ENCODE measurements at regions not wholly inside any gene's neighbourhood (a gene's known extent, or its start where the extent isn't known, plus 50 kb on each side); places are given as distances from the start of the nearest gene placed in this dataset.
"Not testable (repeated sequence)": the region's sequence is repeated elsewhere in the genome, so short reads cannot be mapped to it uniquely, and the experiment has no call there.

DNA sequence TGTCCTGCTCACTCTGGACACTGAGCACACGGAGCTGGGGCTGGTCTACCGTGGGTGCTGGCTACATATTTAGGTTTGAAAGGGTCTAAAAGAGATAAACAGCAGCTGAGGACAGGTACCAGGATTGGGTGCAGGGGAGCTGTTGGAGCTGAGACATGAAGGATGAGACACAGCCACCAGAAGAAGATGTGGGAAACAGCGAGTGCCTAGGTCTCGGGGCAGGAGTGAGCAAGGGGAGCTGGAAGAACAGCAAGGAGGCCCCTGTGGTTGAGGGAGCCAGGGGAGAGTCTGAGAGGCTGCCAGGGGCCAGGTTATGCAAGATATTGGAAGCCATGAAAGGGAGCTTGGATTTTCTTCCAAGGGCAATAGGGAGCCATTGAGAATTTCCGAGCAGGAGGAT is 434.0 kb upstream of the SULF2 start:
- Histone ChIP-seq H3K79me2 (ENCODE audit: insufficient read depth, low read length) (no peaks in the 10 kb centered on the region), H4K20me1 (ENCODE audit: insufficient read depth, low read length) (no peaks in the 10 kb centered on the region), H3K4me3 (ENCODE audit: insufficient read depth, low read length) (no peak overlapping the region), H2AFZ (ENCODE audit: low read length) (no peak overlapping the region), H3K4me1 (ENCODE audit: insufficient read depth, low read length) (no peaks in the 10 kb centered on the region), H3K27me3 (ENCODE audit: insufficient read depth, low read length) (peaks cover 14% of the 10 kb centered on the region), H3K27ac (ENCODE audit: low read depth, low read length) (no peak overlapping the region), H3K9me3 (ENCODE audit: low read depth, low read length) (no peaks in the 10 kb centered on the region), H3K36me3 (ENCODE audit: insufficient read depth, low read length) (no peaks in the 10 kb centered on the region), H3K4me2 (ENCODE audit: insufficient read depth, low read length) (no peak overlapping the region)
- DNase-seq (ENCODE audit: insufficient read length, low spot score, missing footprints), result no peak
- TF ChIP-seq CTCF (IDR thresholded peaks at IDR 0.05; ENCODE audit: extremely low read depth, low read depth, low read length), result no peak

GRCh38 chr20:48217190-48217589 is 431.9 kb upstream of the SULF2 start:
- DNase-seq (ENCODE audit: insufficient read length, low spot score, missing footprints), result no peak
- Histone ChIP-seq H3K27ac (ENCODE audit: low read depth, low read length) (no peak overlapping the region), H3K36me3 (ENCODE audit: insufficient read depth, low read length) (no peaks in the 10 kb centered on the region), H3K4me2 (ENCODE audit: insufficient read depth, low read length) (no peak overlapping the region), H3K79me2 (ENCODE audit: insufficient read depth, low read length) (no peaks in the 10 kb centered on the region), H3K4me3 (ENCODE audit: insufficient read depth, low read length) (no peak overlapping the region), H2AFZ (ENCODE audit: low read length) (no peak overlapping the region), H3K27me3 (ENCODE audit: insufficient read depth, low read length) (peaks cover 8% of the 10 kb centered on the region), H4K20me1 (ENCODE audit: insufficient read depth, low read length) (no peaks in the 10 kb centered on the region), H3K4me1 (ENCODE audit: insufficient read depth, low read length) (no peaks in the 10 kb centered on the region), H3K9me3 (ENCODE audit: low read depth, low read length) (no peaks in the 10 kb centered on the region)
- no peak for TF ChIP-seq CTCF (IDR thresholded peaks at IDR 0.05; ENCODE audit: extremely low read depth, low read depth, low read length)

DNA sequence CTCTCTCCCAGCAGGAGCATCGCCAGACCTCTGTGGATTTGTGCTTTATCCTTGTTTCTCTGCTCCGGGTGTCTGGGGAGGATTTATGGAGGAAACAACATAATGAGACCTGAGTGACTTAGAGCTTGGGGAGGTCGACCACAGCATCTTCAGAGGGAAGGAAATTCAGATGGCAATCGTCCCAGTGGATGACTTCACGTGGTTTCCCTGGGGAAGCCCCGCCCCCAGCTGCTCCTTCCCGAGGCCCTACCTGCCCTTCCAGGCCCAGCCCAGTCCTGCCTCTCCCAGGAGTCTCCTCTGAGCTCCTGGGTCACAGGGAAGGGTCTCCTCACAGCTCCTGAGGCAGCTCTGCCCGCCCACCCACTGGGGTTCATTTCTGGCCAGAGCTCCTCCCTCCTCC is 430.3 kb upstream of the SULF2 start:
- H3K36me3 ChIP-seq (ENCODE audit: insufficient read depth, low read length), result no peaks in the 10 kb centered on the region
- H3K79me2 ChIP-seq (ENCODE audit: insufficient read depth, low read length), result no peaks in the 10 kb centered on the region
- no peak for DNase-seq (ENCODE audit: insufficient read length, low spot score, missing footprints)
- H3K27me3 ChIP-seq (ENCODE audit: insufficient read depth, low read length), result peaks cover 8% of the 10 kb centered on the region
- no peak overlapping the region for H3K27ac ChIP-seq (ENCODE audit: low read depth, low read length)
- H3K4me3 ChIP-seq (ENCODE audit: insufficient read depth, low read length), result no peak overlapping the region
- no peak overlapping the region for H2AFZ ChIP-seq (ENCODE audit: low read length)
- no peak overlapping the region for H3K4me2 ChIP-seq (ENCODE audit: insufficient read depth, low read length)
- H3K4me1 ChIP-seq (ENCODE audit: insufficient read depth, low read length), result no peaks in the 10 kb centered on the region
- no peak for TF ChIP-seq CTCF (IDR thresholded peaks at IDR 0.05; ENCODE audit: extremely low read depth, low read depth, low read length)
- H3K9me3 ChIP-seq (ENCODE audit: low read depth, low read length), result no peaks in the 10 kb centered on the region
- no peaks in the 10 kb centered on the region for H4K20me1 ChIP-seq (ENCODE audit: insufficient read depth, low read length)

GRCh38 chr20:48214601-48215000 is 429.3 kb upstream of the SULF2 start:
- Histone ChIP-seq H3K36me3 (ENCODE audit: insufficient read depth, low read length) (no peaks in the 10 kb centered on the region), H3K27ac (ENCODE audit: low read depth, low read length) (no peak overlapping the region), H3K27me3 (ENCODE audit: insufficient read depth, low read length) (peaks cover 4% of the 10 kb centered on the region), H3K4me3 (ENCODE audit: insufficient read depth, low read length) (no peak overlapping the region), H3K4me2 (ENCODE audit: insufficient read depth, low read length) (no peak overlapping the region), H4K20me1 (ENCODE audit: insufficient read depth, low read length) (no peaks in the 10 kb centered on the region), H3K9me3 (ENCODE audit: low read depth, low read length) (no peaks in the 10 kb centered on the region), H3K79me2 (ENCODE audit: insufficient read depth, low read length) (no peaks in the 10 kb centered on the region), H2AFZ (ENCODE audit: low read length) (no peak overlapping the region), H3K4me1 (ENCODE audit: insufficient read depth, low read length) (no peaks in the 10 kb centered on the region)
- DNase-seq (ENCODE audit: insufficient read length, low spot score, missing footprints), result no peak
- TF ChIP-seq CTCF (IDR thresholded peaks at IDR 0.05; ENCODE audit: extremely low read depth, low read depth, low read length), result no peak

DNA sequence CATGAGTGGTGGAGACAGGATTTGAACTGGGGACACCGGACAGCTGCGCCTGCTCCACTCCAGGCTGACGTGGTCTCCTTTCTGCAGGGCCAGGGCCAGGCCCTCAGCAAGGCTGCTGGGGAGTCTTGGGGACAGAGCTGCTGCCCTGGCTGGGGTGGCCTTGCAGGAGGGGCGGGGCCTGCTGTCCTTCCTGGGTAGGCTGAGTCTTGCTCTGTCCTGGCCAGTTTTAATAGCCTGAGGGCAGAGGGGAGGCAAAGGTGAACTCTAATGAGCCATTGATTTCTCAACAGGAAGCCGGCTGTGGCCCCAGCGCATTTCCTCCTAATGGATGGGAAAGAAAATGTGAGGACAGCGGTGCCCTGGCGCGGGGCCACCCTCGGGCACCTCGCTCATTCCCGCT is 428.4 kb upstream of the SULF2 start:
- H3K4me2 ChIP-seq (ENCODE audit: insufficient read depth, low read length); DNase-seq (ENCODE audit: insufficient read length, low spot score, missing footprints); H3K4me3 ChIP-seq (ENCODE audit: insufficient read depth, low read length); H3K27ac ChIP-seq (ENCODE audit: low read depth, low read length); H2AFZ ChIP-seq (ENCODE audit: low read length); H4K20me1 ChIP-seq (ENCODE audit: insufficient read depth, low read length); H3K79me2 ChIP-seq (ENCODE audit: insufficient read depth, low read length); H3K4me1 ChIP-seq (ENCODE audit: insufficient read depth, low read length); H3K9me3 ChIP-seq (ENCODE audit: low read depth, low read length); H3K36me3 ChIP-seq (ENCODE audit: insufficient read depth, low read length); H3K27me3 ChIP-seq (ENCODE audit: insufficient read depth, low read length): not testable (repeated sequence)

Data from osteoblast (primary cell).